ENCODE measurements at regions not wholly inside any gene's neighbourhood (a gene's known extent, or its start where the extent isn't known, plus 50 kb on each side); places are given as distances from the start of the nearest gene placed in this dataset.

- TF ChIP-seq CTCF (conservative IDR thresholded peaks at IDR 0.05; ENCODE audit: low read depth, low read length), result no peak
- no peak for TF ChIP-seq EZH2 (IDR thresholded peaks at IDR 0.05; ENCODE audit: low read length, unreplicated experiment)
Measured at GRCh38 chr5:52624291-52624690, 163.4 kb upstream of the ITGA1 start.

All from PC-3 (cell line).